Neural crest cell (in vitro differentiated cells): ENCODE measurements at regions not wholly inside any gene's neighbourhood (a gene's known extent, or its start where the extent isn't known, plus 50 kb on each side); places are given as distances from the start of the nearest gene placed in this dataset.

Source experiments
- DNase-seq: peaks from one replicate; pipeline ENCODE4 v3.0.0; 2021; ENCODE audit warnings: low read depth, mixed read lengths, low spot score
- H3K27ac Mint-ChIP-seq: one replicate; pipeline ENCODE4 v1.8.0; 2021; ENCODE audit warnings: mild to moderate bottlenecking, mixed read lengths; ENCODE audit not compliant: unreplicated experiment
- H3K27me3 Mint-ChIP-seq: 2 replicates; pipeline ENCODE4 v1.8.0; 2021; ENCODE audit warnings: low read depth, mild to moderate bottlenecking, mixed read lengths
- H3K36me3 Mint-ChIP-seq: 2 replicates; pipeline ENCODE4 v1.8.0; 2021; ENCODE audit warnings: low read depth, mild to moderate bottlenecking, mixed read lengths
- H3K4me1 Mint-ChIP-seq: 2 replicates; pipeline ENCODE4 v1.8.0; 2021; ENCODE audit warnings: mixed read lengths
- H3K4me3 Mint-ChIP-seq: one replicate; pipeline ENCODE4 v1.8.0; 2021; ENCODE audit warnings: mild to moderate bottlenecking, mixed read lengths
- H3K9me3 Mint-ChIP-seq: 2 replicates; pipeline ENCODE4 v1.8.0; 2021; ENCODE audit warnings: mixed read lengths
- TF ChIP-seq, protein P1 (sequence below): fragments of 200-600 bp; sonication (generic); conservative IDR thresholded peaks from 2 replicates; pipeline ENCODE4 v1.5.0; 2021; ENCODE audit warnings: antibody characterized with exemption, mild to moderate bottlenecking

DNA sequence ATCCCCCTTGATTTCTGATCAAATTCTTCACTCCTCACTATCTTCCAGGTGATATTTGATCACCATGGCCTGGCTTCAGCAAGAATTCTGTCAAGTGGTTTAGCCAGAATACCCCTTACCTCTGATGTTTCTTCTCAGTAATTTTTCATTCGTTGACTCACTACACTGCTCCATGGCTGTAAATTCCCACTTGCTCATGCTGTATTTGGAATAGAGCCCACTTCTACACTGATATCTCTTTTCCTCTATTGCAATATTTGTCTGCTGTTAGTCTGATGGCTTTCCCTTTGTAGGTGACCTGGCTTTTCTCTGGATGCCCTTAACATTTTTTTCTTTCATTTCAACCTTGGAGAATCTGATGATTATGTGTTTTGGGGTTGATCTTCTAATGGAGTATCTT is 73.9 kb upstream of the DIPK2B start:
- TF ChIP-seq, protein P1, sequence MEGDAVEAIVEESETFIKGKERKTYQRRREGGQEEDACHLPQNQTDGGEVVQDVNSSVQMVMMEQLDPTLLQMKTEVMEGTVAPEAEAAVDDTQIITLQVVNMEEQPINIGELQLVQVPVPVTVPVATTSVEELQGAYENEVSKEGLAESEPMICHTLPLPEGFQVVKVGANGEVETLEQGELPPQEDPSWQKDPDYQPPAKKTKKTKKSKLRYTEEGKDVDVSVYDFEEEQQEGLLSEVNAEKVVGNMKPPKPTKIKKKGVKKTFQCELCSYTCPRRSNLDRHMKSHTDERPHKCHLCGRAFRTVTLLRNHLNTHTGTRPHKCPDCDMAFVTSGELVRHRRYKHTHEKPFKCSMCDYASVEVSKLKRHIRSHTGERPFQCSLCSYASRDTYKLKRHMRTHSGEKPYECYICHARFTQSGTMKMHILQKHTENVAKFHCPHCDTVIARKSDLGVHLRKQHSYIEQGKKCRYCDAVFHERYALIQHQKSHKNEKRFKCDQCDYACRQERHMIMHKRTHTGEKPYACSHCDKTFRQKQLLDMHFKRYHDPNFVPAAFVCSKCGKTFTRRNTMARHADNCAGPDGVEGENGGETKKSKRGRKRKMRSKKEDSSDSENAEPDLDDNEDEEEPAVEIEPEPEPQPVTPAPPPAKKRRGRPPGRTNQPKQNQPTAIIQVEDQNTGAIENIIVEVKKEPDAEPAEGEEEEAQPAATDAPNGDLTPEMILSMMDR: no peak
- Mint-ChIP-seq H3K27ac (no peak overlapping the region), H3K9me3 (peaks cover 24% of the 10 kb centered on the region), H3K4me3 (no peak overlapping the region), H3K27me3 (no peaks in the 10 kb centered on the region), H3K36me3 (peaks cover 5% of the 10 kb centered on the region), H3K4me1 (no peaks in the 10 kb centered on the region)
- no peak for DNase-seq

DNA sequence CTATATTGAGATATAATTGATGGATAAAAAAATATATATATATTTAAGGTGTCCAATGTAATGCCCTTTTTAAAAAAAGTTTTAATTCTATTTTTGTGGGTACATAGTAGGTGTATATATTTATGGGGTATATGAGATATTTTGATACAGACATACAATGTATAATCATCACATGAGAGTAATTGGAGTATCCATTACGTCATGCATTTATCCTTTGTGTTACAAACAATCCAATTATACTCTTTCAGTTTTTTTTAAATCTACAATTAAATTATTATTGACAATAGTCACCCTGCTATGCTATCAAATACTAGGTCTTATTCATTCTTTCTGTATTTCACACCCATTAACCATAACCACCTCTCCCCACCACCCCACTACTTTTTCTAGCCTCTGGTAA is 66.3 kb upstream of the DIPK2B start:
- TF ChIP-seq, protein P1: no peak

DNA sequence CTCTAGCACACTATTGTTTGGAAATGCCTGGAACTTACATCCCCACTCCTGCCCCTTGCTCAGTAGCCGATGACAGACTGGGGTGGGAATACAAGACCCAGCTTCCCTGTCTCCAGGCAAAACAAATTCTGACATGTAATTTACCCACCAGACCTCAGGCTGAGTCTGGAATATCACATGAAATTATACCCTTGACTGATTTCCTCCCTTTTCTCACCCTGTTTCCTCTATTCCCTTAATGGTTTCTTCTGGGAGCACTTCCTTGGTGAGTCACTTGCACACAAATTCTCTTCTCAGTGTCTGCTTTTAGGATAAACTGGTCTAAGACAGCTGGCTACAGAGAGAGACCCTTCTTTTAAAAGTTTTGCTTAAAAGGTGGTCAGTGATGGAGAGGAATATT is 65.8 kb upstream of the DIPK2B start:
- H3K36me3 Mint-ChIP-seq: peaks cover 6% of the 10 kb centered on the region
- no peak overlapping the region for H3K4me3 Mint-ChIP-seq
- peaks cover 28% of the 10 kb centered on the region for H3K9me3 Mint-ChIP-seq
- no peaks in the 10 kb centered on the region for H3K4me1 Mint-ChIP-seq
- no peaks in the 10 kb centered on the region for H3K27me3 Mint-ChIP-seq
- TF ChIP-seq, protein P1: no peak
- no peak for DNase-seq
- no peak overlapping the region for H3K27ac Mint-ChIP-seq

More for the DNA sequence above, 66.3 kb upstream of the DIPK2B start:
- no peak overlapping the region for H3K27ac Mint-ChIP-seq
- no peak for DNase-seq
- no peaks in the 10 kb centered on the region for H3K27me3 Mint-ChIP-seq
- no peaks in the 10 kb centered on the region for H3K4me1 Mint-ChIP-seq
- no peak overlapping the region for H3K4me3 Mint-ChIP-seq
- peaks cover 28% of the 10 kb centered on the region for H3K9me3 Mint-ChIP-seq
- H3K36me3 Mint-ChIP-seq: peaks cover 6% of the 10 kb centered on the region

DNA sequence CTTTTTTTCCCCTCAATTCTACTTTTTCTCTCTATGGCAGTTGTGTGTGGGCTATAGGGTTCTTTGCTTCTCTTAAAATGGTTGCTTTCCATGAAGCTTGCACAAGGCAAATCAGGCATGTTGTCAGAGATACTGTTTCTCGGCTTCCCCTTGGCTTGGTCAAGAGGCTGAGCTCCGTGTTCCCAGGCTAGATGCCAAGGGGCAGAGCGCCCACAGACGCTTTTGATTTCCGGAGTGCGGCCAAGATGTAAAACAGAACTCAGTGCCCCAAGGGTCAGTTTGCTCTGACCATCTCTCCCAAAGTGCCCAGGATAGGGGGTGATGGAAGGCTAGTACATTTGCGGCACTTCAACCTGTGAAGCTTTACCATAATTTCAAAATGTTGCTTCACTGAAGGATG is 64.2 kb upstream of the DIPK2B start:
- Mint-ChIP-seq H3K9me3 (peaks cover 23% of the 10 kb centered on the region), H3K36me3 (peaks cover 6% of the 10 kb centered on the region), H3K27ac (no peak overlapping the region), H3K27me3 (no peaks in the 10 kb centered on the region), H3K4me3 (no peak overlapping the region), H3K4me1 (no peaks in the 10 kb centered on the region)
- TF ChIP-seq, protein P1: no peak
- DNase-seq: no peak

DNA sequence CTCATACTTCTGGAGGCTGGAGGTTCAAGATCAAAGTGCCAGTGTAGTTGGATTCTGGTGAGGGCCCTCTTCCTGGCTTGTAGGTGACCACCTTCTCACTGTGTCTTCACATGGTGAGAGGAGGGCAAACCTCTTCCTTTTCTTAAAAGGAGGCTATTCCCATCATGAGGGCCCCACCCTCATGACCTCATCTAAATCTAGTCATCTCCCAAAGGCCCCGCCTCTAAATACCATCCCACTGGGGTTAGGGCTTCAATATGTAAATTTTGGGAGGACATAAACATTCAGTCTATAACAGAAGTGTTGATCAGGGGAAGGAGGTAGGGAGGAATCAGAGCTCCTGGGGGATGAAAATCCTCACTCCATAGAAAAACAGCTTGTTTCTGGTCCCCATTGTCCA is 60.8 kb upstream of the DIPK2B start:
- H3K36me3 Mint-ChIP-seq: peaks cover 6% of the 10 kb centered on the region
- no peaks in the 10 kb centered on the region for H3K27me3 Mint-ChIP-seq
- TF ChIP-seq, protein P1: no peak
- no peak for DNase-seq
- peaks cover 10% of the 10 kb centered on the region for H3K9me3 Mint-ChIP-seq
- no peak overlapping the region for H3K4me3 Mint-ChIP-seq
- no peaks in the 10 kb centered on the region for H3K4me1 Mint-ChIP-seq
- H3K27ac Mint-ChIP-seq: no peak overlapping the region

DNA sequence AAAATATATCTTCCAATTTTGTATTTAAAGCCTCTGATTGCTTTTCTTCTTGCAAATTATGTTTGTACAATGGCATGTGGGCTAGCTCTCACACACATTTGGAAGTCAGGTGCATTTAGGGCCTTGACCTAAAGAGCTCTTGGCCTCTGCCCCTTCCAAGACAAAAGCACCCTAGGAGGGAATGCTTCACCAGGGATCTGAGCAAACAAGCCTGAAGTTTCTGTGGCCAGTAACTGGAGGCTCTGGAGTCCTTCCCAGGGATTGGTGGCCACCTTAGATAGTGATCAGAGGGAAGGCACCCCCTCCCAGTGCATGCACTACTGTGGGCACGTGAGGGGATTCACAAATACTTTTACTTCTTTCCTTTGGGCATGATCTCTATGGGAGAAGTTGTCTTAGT is 60.3 kb upstream of the DIPK2B start:
- no peak overlapping the region for H3K4me3 Mint-ChIP-seq
- no peak for DNase-seq
- H3K36me3 Mint-ChIP-seq: peaks cover 6% of the 10 kb centered on the region
- H3K9me3 Mint-ChIP-seq: peaks cover 10% of the 10 kb centered on the region
- TF ChIP-seq, protein P1: no peak
- H3K4me1 Mint-ChIP-seq: no peaks in the 10 kb centered on the region
- no peak overlapping the region for H3K27ac Mint-ChIP-seq
- H3K27me3 Mint-ChIP-seq: no peaks in the 10 kb centered on the region
